MM.1S (cell line): ENCODE measurements at regions not wholly inside any gene's neighbourhood (a gene's known extent, or its start where the extent isn't known, plus 50 kb on each side); places are given as distances from the start of the nearest gene placed in this dataset.

ENCODE experiments used
- DNase-seq: peaks from one replicate; pipeline ENCODE4 v3.0.0-alpha.2; 2015
- H2AFZ ChIP-seq: fragments of 300-600 bp; sonication (generic); 2 replicates; pipeline ENCODE4 v1.6.0; 2016; ENCODE audit warnings: antibody characterized with exemption, low read length
- H3F3A ChIP-seq: fragments of 300-600 bp; sonication (generic); 2 replicates; pipeline ENCODE4 v1.6.1; 2016; ENCODE audit warnings: mild to moderate bottlenecking, antibody characterized with exemption, low read length, moderate library complexity, mixed read lengths; ENCODE audit not compliant: insufficient read depth
- H3K27ac ChIP-seq: fragments of 300-600 bp; sonication (generic); 2 replicates; pipeline ENCODE4 v1.5.1; 2016; ENCODE audit warnings: mild to moderate bottlenecking, low read length
- H3K27me3 ChIP-seq: fragments of 300-600 bp; sonication (generic); replicated peaks from 2 replicates; pipeline ENCODE4 v1.6.0; 2016; ENCODE audit warnings: low read length; ENCODE audit not compliant: insufficient read depth
- H3K36me3 ChIP-seq: fragments of 300-600 bp; sonication (generic); replicated peaks from 2 replicates; pipeline ENCODE4 v1.6.1; 2016; ENCODE audit warnings: mild to moderate bottlenecking, low read length, mixed read lengths; ENCODE audit not compliant: insufficient read depth
- H3K4me1 ChIP-seq: fragments of 300-600 bp; sonication (generic); 2 replicates; pipeline ENCODE4 v1.6.1; 2016; ENCODE audit warnings: low read length, mixed read lengths
- H3K4me2 ChIP-seq: fragments of 300-600 bp; sonication (generic); 2 replicates; pipeline ENCODE4 v1.6.0; 2016; ENCODE audit warnings: low read depth, low read length
- H3K4me3 ChIP-seq: fragments of 300-600 bp; sonication (generic); 2 replicates; pipeline ENCODE4 v1.5.1; 2016; ENCODE audit warnings: low read length, mixed read lengths
- H3K79me2 ChIP-seq: fragments of 300-600 bp; sonication (generic); 2 replicates; pipeline ENCODE4 v1.6.1; 2016; ENCODE audit warnings: mixed run types, low read length, mixed read lengths
- H3K9ac ChIP-seq: fragments of 300-600 bp; sonication (generic); 2 replicates; pipeline ENCODE4 v1.6.1; 2016; ENCODE audit warnings: low read length, mixed read lengths
- H3K9me2 ChIP-seq: fragments of 300-600 bp; sonication (generic); replicated peaks from 2 replicates; pipeline ENCODE4 v1.6.1; 2016; ENCODE audit warnings: mild to moderate bottlenecking, low read length, mixed read lengths; ENCODE audit not compliant: insufficient read depth
- H3K9me3 ChIP-seq: fragments of 300-600 bp; sonication (generic); replicated peaks from 2 replicates; pipeline ENCODE4 v1.6.1; 2016; ENCODE audit warnings: mild to moderate bottlenecking, low read length, mixed read lengths; ENCODE audit not compliant: insufficient read depth
- H4K20me1 ChIP-seq: fragments of 300-600 bp; sonication (generic); 2 replicates; pipeline ENCODE4 v1.6.1; 2016; ENCODE audit warnings: mild to moderate bottlenecking, low read length, moderate library complexity, mixed read lengths; ENCODE audit not compliant: insufficient read depth
- CTCF ChIP-seq: fragments of 300-600 bp; sonication (generic); IDR thresholded peaks from 2 replicates; pipeline ENCODE4 v1.5.1; 2016; ENCODE audit warnings: antibody characterized with exemption, low read length, mixed read lengths
- EZH2 ChIP-seq: fragments of 300-600 bp; sonication (generic); optimal IDR thresholded peaks from 2 replicates; pipeline ENCODE3; 2017; ENCODE audit warnings: low read depth, mild to moderate bottlenecking, antibody characterized with exemption, low read length, mixed read lengths
- EZH2phosphoT487 ChIP-seq: fragments of 300-600 bp; sonication (generic); IDR thresholded peaks from 2 replicates; pipeline ENCODE4 v1.6.1; 2018; ENCODE audit warnings: antibody characterized with exemption, low read length

GRCh38 chr10:33067481-33067880 is 109.5 kb upstream of the ITGB1 start:
- no peaks in the 10 kb centered on the region for H3K4me1 ChIP-seq
- TF ChIP-seq CTCF, result no peak
- no peak overlapping the region for H3K9ac ChIP-seq
- no peak overlapping the region for H2AFZ ChIP-seq
- no peaks in the 10 kb centered on the region for H3K9me2 ChIP-seq
- H3K4me2 ChIP-seq, result no peak overlapping the region
- no peaks in the 10 kb centered on the region for H3K9me3 ChIP-seq
- H3F3A ChIP-seq, result no peaks in the 10 kb centered on the region
- no peaks in the 10 kb centered on the region for H3K36me3 ChIP-seq
- no peak overlapping the region for H3K27ac ChIP-seq
- H3K79me2 ChIP-seq, result no peaks in the 10 kb centered on the region
- no peaks in the 10 kb centered on the region for H3K27me3 ChIP-seq
- no peak overlapping the region for H3K4me3 ChIP-seq
- DNase-seq, result no peak
- H4K20me1 ChIP-seq, result no peaks in the 10 kb centered on the region

GRCh38 chr10:33066558-33067236 is 108.7 kb upstream of the ITGB1 start:
- Histone ChIP-seq H4K20me1 (no peaks in the 10 kb centered on the region), H3K9ac (no peak overlapping the region), H3K27me3 (no peaks in the 10 kb centered on the region), H3K9me2 (no peaks in the 10 kb centered on the region), H3K27ac (no peak overlapping the region), H3K4me3 (no peak overlapping the region), H2AFZ (no peak overlapping the region), H3K79me2 (no peaks in the 10 kb centered on the region), H3F3A (no peaks in the 10 kb centered on the region), H3K9me3 (no peaks in the 10 kb centered on the region), H3K4me2 (no peak overlapping the region), H3K36me3 (no peaks in the 10 kb centered on the region), H3K4me1 (no peaks in the 10 kb centered on the region)
- DNase-seq, result no peak
- no peak for TF ChIP-seq CTCF
- no peak for TF ChIP-seq EZH2phosphoT487
- no peak for TF ChIP-seq EZH2

- H3K27me3 ChIP-seq, result no peaks in the 10 kb centered on the region
- H3K9me3 ChIP-seq, result no peaks in the 10 kb centered on the region
- no peaks in the 10 kb centered on the region for H3K36me3 ChIP-seq
- H2AFZ ChIP-seq, result no peak overlapping the region
- no peak overlapping the region for H3K4me2 ChIP-seq
- no peak overlapping the region for H3K27ac ChIP-seq
- no peak for TF ChIP-seq EZH2
- TF ChIP-seq EZH2phosphoT487, result no peak
- TF ChIP-seq CTCF, result no peak
- H3K79me2 ChIP-seq, result no peaks in the 10 kb centered on the region
- H3K9me2 ChIP-seq, result no peaks in the 10 kb centered on the region
- no peak for DNase-seq
- no peak overlapping the region for H3K9ac ChIP-seq
- no peaks in the 10 kb centered on the region for H4K20me1 ChIP-seq
- H3K4me1 ChIP-seq, result no peaks in the 10 kb centered on the region
- H3F3A ChIP-seq, result no peaks in the 10 kb centered on the region
- H3K4me3 ChIP-seq, result no peak overlapping the region
Observed at GRCh38 chr10:33065111-33065510, 107.1 kb upstream of the ITGB1 start.
